ENCODE measurements at regions not wholly inside any gene's neighbourhood (a gene's known extent, or its start where the extent isn't known, plus 50 kb on each side); places are given as distances from the start of the nearest gene placed in this dataset.

GRCh38 chr13:105278943-105279381, 1256.5 kb downstream of the EFNB2 start:
- TF ChIP-seq POLR2AphosphoS5 (IDR thresholded peaks at IDR 0.05; ENCODE audit: borderline replicate concordance, low read depth, low read length) (no peak), EZH2 (IDR thresholded peaks at IDR 0.05) (no peak)

All from SK-N-MC (cell line).